ENCODE measurements at regions not wholly inside any gene's neighbourhood (a gene's known extent, or its start where the extent isn't known, plus 50 kb on each side); places are given as distances from the start of the nearest gene placed in this dataset.

GRCh38 chr1:221031458-221032203 lies 152.4 kb downstream of the HLX start:
- H3K4me3 Mint-ChIP-seq, result no peak overlapping the region
- H3K27me3 Mint-ChIP-seq (ENCODE audit: low read depth), result peaks cover 5% of the 10 kb centered on the region
- no peaks in the 10 kb centered on the region for H3K36me3 Mint-ChIP-seq (ENCODE audit: low read depth)
- peaks cover 3% of the 10 kb centered on the region for H3K9me3 Mint-ChIP-seq
- TF ChIP-seq CTCF (IDR thresholded peaks at IDR 0.05; ENCODE audit: unreplicated experiment in 3 of 3), result no peak
- H3K27ac Mint-ChIP-seq, result peak overlapping the region in 1 of 3 experiments; percentile 36
- peaks cover 33% of the 10 kb centered on the region for H3K4me1 Mint-ChIP-seq

DNA sequence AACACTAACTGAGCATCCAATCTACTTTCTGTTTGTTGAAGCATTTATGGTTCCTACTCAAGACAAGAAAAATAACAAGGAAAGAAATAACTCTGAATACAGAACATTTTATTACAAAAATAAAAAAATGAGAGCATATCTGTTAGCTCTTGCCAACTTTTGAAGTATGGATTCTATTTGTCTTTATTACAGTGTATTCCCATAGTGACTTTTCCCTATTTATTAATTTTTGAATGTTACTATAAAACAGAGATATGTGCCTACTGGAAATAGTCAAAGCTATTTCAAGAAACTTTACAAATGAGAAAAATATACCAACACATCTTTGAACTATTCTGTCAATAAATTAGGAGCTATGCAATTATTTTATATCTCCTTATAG lies 153.0 kb downstream of the HLX start:
- no peak for TF ChIP-seq CTCF (IDR thresholded peaks at IDR 0.05; ENCODE audit: unreplicated experiment in 3 of 3)
- Mint-ChIP-seq H3K27me3 (ENCODE audit: low read depth) (peaks cover 4% of the 10 kb centered on the region), H3K4me1 (peaks cover 33% of the 10 kb centered on the region), H3K27ac (no peak overlapping the region), H3K4me3 (no peak overlapping the region), H3K36me3 (ENCODE audit: low read depth) (no peaks in the 10 kb centered on the region), H3K9me3 (peaks cover 3% of the 10 kb centered on the region)

DNA sequence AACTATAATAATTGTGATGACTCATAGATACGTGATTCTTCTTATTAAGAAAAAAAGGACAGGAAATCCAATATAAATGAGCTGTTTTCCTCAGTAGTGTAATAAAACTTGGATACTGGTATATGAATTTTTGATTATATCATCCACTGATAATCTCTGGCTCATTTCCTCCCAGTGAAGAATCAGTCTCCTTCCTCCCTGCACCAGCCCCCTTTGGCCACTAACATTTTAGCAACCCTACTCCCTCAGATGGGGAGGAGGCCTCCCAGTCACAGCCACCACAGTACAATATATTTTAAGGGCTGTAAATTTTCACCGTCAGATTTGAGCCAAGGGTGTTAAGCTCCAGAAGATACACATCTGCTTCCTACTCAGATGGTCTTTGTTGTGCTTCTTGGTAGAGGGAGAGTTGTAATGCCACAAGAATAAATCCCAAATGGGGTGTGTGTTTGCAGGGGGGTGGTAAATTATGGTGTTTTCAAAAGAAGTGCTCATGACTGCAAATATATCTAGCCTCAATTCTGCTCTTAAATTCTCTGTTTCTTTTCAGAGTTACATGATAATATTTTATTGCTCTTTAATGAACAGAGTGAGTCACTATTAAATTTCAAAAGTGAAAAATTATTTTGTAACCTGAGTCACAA lies 153.5 kb downstream of the HLX start:
- no peak overlapping the region for H3K4me3 Mint-ChIP-seq
- no peaks in the 10 kb centered on the region for H3K36me3 Mint-ChIP-seq (ENCODE audit: low read depth)
- peaks cover 33% of the 10 kb centered on the region for H3K4me1 Mint-ChIP-seq
- H3K27ac Mint-ChIP-seq, result peak overlapping the region; percentile 21 to 39 (median 26)
- H3K9me3 Mint-ChIP-seq, result peaks cover 3% of the 10 kb centered on the region
- H3K27me3 Mint-ChIP-seq (ENCODE audit: low read depth), result peaks cover 5% of the 10 kb centered on the region
- no peak for TF ChIP-seq CTCF (IDR thresholded peaks at IDR 0.05; ENCODE audit: unreplicated experiment in 3 of 3)

- H3K4me3 Mint-ChIP-seq, result no peak overlapping the region
- H3K9me3 Mint-ChIP-seq, result peaks cover 5% of the 10 kb centered on the region
- peaks cover 6% of the 10 kb centered on the region for H3K27me3 Mint-ChIP-seq (ENCODE audit: low read depth)
- no peaks in the 10 kb centered on the region for H3K36me3 Mint-ChIP-seq (ENCODE audit: low read depth)
- TF ChIP-seq CTCF (IDR thresholded peaks at IDR 0.05; ENCODE audit: unreplicated experiment in 3 of 3), result no peak
- peaks cover 25% of the 10 kb centered on the region for H3K4me1 Mint-ChIP-seq
- no peak overlapping the region for H3K27ac Mint-ChIP-seq
Observed at GRCh38 chr1:221035662-221036153, 156.5 kb downstream of the HLX start.

- Mint-ChIP-seq H3K27me3 (ENCODE audit: low read depth) (peaks cover 6% of the 10 kb centered on the region), H3K4me1 (peaks cover 9% of the 10 kb centered on the region), H3K9me3 (peaks cover 5% of the 10 kb centered on the region), H3K36me3 (ENCODE audit: low read depth) (no peaks in the 10 kb centered on the region), H3K4me3 (no peak overlapping the region), H3K27ac (no peak overlapping the region)
- TF ChIP-seq CTCF (IDR thresholded peaks at IDR 0.05; ENCODE audit: unreplicated experiment in 3 of 3), result no peak
Observed at GRCh38 chr1:221039616-221040015, 160.4 kb downstream of the HLX start.

Measured in nephron (organoid).